ENCODE measurements at regions not wholly inside any gene's neighbourhood (a gene's known extent, or its start where the extent isn't known, plus 50 kb on each side); places are given as distances from the start of the nearest gene placed in this dataset.

GRCh38 chr7:46932306-46932675 lies 649.6 kb downstream of the TNS3 start:
- DNase-seq (no peak), ATAC-seq (no peak)
- 47 to 51% methylated on average over 1 of the region's 1 CpG for WGBS, 2 donors
- H3K4me1 ChIP-seq = peaks cover 0 to 48% (median 23%) of the 10 kb centered on the region in 9 donors
- H3K4me3 ChIP-seq = no peak overlapping the region
- no peak for TF ChIP-seq CTCF (IDR thresholded peaks at IDR 0.05)
- peak overlapping the region in 6 of 10 donors; percentile 5 to 70 (median 62) for H3K27ac ChIP-seq
- no peaks in the 10 kb centered on the region for H3K9me3 ChIP-seq
- H3K36me3 ChIP-seq = no peaks in the 10 kb centered on the region
- H3K27me3 ChIP-seq = no peaks in the 10 kb centered on the region
- intact Hi-C loops (cut with DNase I) = loop anchor here in 6 of 10 donors (10.0 kb wide), 7 partner anchors 77 to 1007 kb away; partner anchors contain the start of gene IGFBP3 (in 2 of the 6)

GRCh38 chr7:46930366-46930765 lies 651.5 kb downstream of the TNS3 start:
- peaks cover 0 to 48% (median 23%) of the 10 kb centered on the region in 9 donors for H3K4me1 ChIP-seq
- intact Hi-C loops (cut with DNase I) = loop anchor here in 6 of 10 donors (10.0 kb wide), 7 partner anchors 76 to 1006 kb away; partner anchors contain the start of gene IGFBP3 (in 2 of the 6)
- WGBS, 2 donors = 85 to 97% methylated on average over 3 of the region's 3 CpGs
- TF ChIP-seq CTCF (IDR thresholded peaks at IDR 0.05) = no peak
- DNase-seq (no peak), ATAC-seq (peak in 2 of 8 donors; percentile 60 to 81)
- H3K9me3 ChIP-seq = peaks cover 0 to 1% (median 0%) of the 10 kb centered on the region in 11 donors
- H3K27me3 ChIP-seq = no peaks in the 10 kb centered on the region
- H3K27ac ChIP-seq = no peak overlapping the region
- H3K36me3 ChIP-seq = no peaks in the 10 kb centered on the region
- no peak overlapping the region for H3K4me3 ChIP-seq

- ATAC-seq (no peak), DNase-seq (no peak)
- TF ChIP-seq CTCF (IDR thresholded peaks at IDR 0.05) = no peak
- Histone ChIP-seq H3K36me3 (no peaks in the 10 kb centered on the region), H3K4me1 (peaks cover 0 to 41% (median 21%) of the 10 kb centered on the region in 9 donors), H3K9me3 (peaks cover 0 to 6% (median 0%) of the 10 kb centered on the region in 11 donors), H3K27ac (no peak overlapping the region), H3K4me3 (no peak overlapping the region), H3K27me3 (no peaks in the 10 kb centered on the region)
- intact Hi-C loops (cut with DNase I) = no loop called here
Measured at GRCh38 chr7:46929359-46929758, 652.6 kb downstream of the TNS3 start.

DNA sequence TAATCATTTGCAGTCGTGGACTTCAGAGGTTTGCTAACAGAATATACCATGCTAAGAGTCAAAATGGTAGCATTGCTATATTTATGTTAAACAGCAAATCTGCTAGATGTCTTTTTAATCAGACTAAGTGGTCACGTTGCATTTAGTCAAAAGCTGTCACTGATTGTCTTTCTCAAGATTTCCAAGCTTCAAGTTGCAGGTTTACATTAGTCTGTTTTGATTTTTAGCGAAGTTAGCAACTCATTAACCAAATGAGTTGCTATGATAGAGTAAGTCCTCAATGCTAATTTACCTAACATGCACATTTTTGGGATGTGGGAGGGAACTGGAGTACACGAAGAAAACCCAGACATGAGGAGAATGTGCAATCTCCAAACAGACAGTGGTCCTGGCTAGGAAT lies 653.2 kb downstream of the TNS3 start:
- DNase-seq (no peak), ATAC-seq (no peak)
- H3K9me3 ChIP-seq = peaks cover 0 to 6% (median 0%) of the 10 kb centered on the region in 11 donors
- H3K27ac ChIP-seq = no peak overlapping the region
- peaks cover 0 to 35% (median 15%) of the 10 kb centered on the region in 9 donors for H3K4me1 ChIP-seq
- intact Hi-C loops (cut with DNase I) = no loop called here
- 50 to 53% methylated on average over 4 of the region's 4 CpGs for WGBS, 2 donors
- TF ChIP-seq CTCF (IDR thresholded peaks at IDR 0.05) = no peak
- H3K27me3 ChIP-seq = no peaks in the 10 kb centered on the region
- H3K36me3 ChIP-seq = no peaks in the 10 kb centered on the region
- no peak overlapping the region for H3K4me3 ChIP-seq
